ENCODE measurements at regions not wholly inside any gene's neighbourhood (a gene's known extent, or its start where the extent isn't known, plus 50 kb on each side); places are given as distances from the start of the nearest gene placed in this dataset.

DNA sequence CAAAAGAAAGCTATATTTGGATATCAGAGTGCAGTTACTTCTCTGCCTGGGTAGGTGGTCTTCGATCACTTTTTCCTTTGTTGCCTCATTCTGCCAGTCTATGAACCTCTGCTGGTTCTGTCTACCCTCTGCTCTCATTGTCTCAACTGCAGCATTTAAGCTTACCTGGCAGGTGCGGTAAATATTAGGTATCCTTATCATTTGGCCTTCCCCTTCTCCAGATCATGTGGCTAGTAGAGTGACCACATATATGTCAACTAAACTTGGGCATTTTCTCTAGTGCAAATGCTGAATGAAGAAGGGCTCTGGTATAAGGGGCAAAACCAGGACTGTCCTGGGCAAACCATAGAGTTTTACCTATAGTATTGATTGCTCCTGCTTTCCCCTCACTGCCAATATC lies 180.8 kb downstream of the MDFIC start:
- Histone ChIP-seq H3F3A (ENCODE audit: insufficient read depth, low read length) (no peaks in the 10 kb centered on the region), H3K4me3 (ENCODE audit: low read length) (no peak overlapping the region), H3K79me2 (ENCODE audit: low read length) (no peaks in the 10 kb centered on the region), H3K27me3 (replicated peaks; ENCODE audit: insufficient read depth, low read length) (no peaks in the 10 kb centered on the region), H3K4me2 (ENCODE audit: low read depth, low read length) (no peak overlapping the region), H3K36me3 (replicated peaks; ENCODE audit: insufficient read depth, low read length) (no peaks in the 10 kb centered on the region), H4K20me1 (ENCODE audit: insufficient read depth, low read length) (no peaks in the 10 kb centered on the region), H3K4me1 (ENCODE audit: low read length) (no peaks in the 10 kb centered on the region), H3K9me3 (replicated peaks; ENCODE audit: insufficient read depth, low read length) (no peaks in the 10 kb centered on the region), H3K27ac (ENCODE audit: low read length) (no peak overlapping the region), H3K9me2 (replicated peaks; ENCODE audit: insufficient read depth, low read length) (no peaks in the 10 kb centered on the region), H2AFZ (ENCODE audit: low read length) (no peak overlapping the region), H3K9ac (ENCODE audit: low read length) (no peak overlapping the region)
- DNase-seq, result no peak
- TF ChIP-seq EZH2 (optimal IDR thresholded peaks at IDR 0.05; ENCODE audit: low read depth, low read length) (no peak), CTCF (IDR thresholded peaks at IDR 0.05; ENCODE audit: low read length) (no peak), EZH2phosphoT487 (IDR thresholded peaks at IDR 0.05; ENCODE audit: low read length) (no peak)

DNA sequence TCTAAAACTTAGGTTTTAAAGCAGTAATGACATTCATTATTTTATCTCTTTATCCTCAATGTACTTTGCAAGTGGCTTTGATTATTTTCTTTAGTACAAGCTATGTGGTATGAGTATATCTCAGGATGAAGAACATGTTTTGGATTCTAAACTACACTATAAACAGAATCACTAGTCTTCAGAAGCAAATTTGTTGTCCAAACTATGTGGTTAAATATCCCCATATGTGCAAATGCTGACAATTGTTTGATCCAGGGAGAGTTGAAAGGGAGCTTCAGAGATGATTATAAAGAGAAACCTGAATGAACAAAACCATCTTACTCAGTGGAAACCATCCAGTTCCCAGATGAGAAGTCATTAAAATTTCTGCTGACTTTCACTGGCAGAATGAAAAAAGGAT lies 179.3 kb downstream of the MDFIC start:
- Histone ChIP-seq H3K4me1 (ENCODE audit: low read length) (no peaks in the 10 kb centered on the region), H2AFZ (ENCODE audit: low read length) (no peak overlapping the region), H3K9ac (ENCODE audit: low read length) (no peak overlapping the region), H3K79me2 (ENCODE audit: low read length) (no peaks in the 10 kb centered on the region), H4K20me1 (ENCODE audit: insufficient read depth, low read length) (no peaks in the 10 kb centered on the region), H3F3A (ENCODE audit: insufficient read depth, low read length) (no peaks in the 10 kb centered on the region), H3K27me3 (replicated peaks; ENCODE audit: insufficient read depth, low read length) (no peaks in the 10 kb centered on the region), H3K9me2 (replicated peaks; ENCODE audit: insufficient read depth, low read length) (no peaks in the 10 kb centered on the region), H3K9me3 (replicated peaks; ENCODE audit: insufficient read depth, low read length) (no peaks in the 10 kb centered on the region), H3K27ac (ENCODE audit: low read length) (no peak overlapping the region), H3K4me3 (ENCODE audit: low read length) (no peak overlapping the region), H3K4me2 (ENCODE audit: low read depth, low read length) (no peak overlapping the region), H3K36me3 (replicated peaks; ENCODE audit: insufficient read depth, low read length) (no peaks in the 10 kb centered on the region)
- DNase-seq, result no peak
- TF ChIP-seq CTCF (IDR thresholded peaks at IDR 0.05; ENCODE audit: low read length) (no peak), EZH2 (optimal IDR thresholded peaks at IDR 0.05; ENCODE audit: low read depth, low read length) (no peak), EZH2phosphoT487 (IDR thresholded peaks at IDR 0.05; ENCODE audit: low read length) (no peak)

DNA sequence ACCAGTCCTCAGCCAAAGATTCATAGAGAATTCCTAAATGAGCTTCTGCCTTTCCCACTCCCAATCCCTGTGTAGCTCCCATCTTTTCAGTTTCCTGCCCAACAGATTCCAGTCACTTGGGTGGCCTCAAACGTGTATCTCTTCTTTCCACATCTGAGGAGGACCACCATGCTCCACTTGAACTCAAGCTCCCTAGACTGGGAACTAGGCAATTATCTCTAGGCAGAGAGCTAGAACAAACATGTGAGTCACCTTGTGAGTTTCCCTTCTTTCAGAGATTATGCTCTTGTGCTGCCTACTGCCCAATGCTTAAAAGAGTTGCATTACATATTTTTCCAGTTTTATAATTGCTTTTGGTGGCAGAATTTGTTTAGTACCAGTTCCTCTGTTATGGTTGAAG lies 178.0 kb downstream of the MDFIC start:
- H3K4me1 ChIP-seq (ENCODE audit: low read length), result no peaks in the 10 kb centered on the region
- no peaks in the 10 kb centered on the region for H3K27me3 ChIP-seq (replicated peaks; ENCODE audit: insufficient read depth, low read length)
- no peak overlapping the region for H3K4me3 ChIP-seq (ENCODE audit: low read length)
- H3F3A ChIP-seq (ENCODE audit: insufficient read depth, low read length), result no peaks in the 10 kb centered on the region
- TF ChIP-seq EZH2 (optimal IDR thresholded peaks at IDR 0.05; ENCODE audit: low read depth, low read length), result no peak
- TF ChIP-seq EZH2phosphoT487 (IDR thresholded peaks at IDR 0.05; ENCODE audit: low read length), result no peak
- TF ChIP-seq CTCF (IDR thresholded peaks at IDR 0.05; ENCODE audit: low read length), result no peak
- no peak for DNase-seq
- no peak overlapping the region for H3K9ac ChIP-seq (ENCODE audit: low read length)
- H2AFZ ChIP-seq (ENCODE audit: low read length), result no peak overlapping the region
- no peaks in the 10 kb centered on the region for H3K36me3 ChIP-seq (replicated peaks; ENCODE audit: insufficient read depth, low read length)
- no peaks in the 10 kb centered on the region for H3K9me3 ChIP-seq (replicated peaks; ENCODE audit: insufficient read depth, low read length)
- no peaks in the 10 kb centered on the region for H4K20me1 ChIP-seq (ENCODE audit: insufficient read depth, low read length)
- H3K27ac ChIP-seq (ENCODE audit: low read length), result no peak overlapping the region
- H3K9me2 ChIP-seq (replicated peaks; ENCODE audit: insufficient read depth, low read length), result no peaks in the 10 kb centered on the region
- H3K79me2 ChIP-seq (ENCODE audit: low read length), result no peaks in the 10 kb centered on the region
- no peak overlapping the region for H3K4me2 ChIP-seq (ENCODE audit: low read depth, low read length)
